KMS-11 (cell line): ENCODE measurements at regions not wholly inside any gene's neighbourhood (a gene's known extent, or its start where the extent isn't known, plus 50 kb on each side); places are given as distances from the start of the nearest gene placed in this dataset.

ENCODE experiments used
- H2AFZ ChIP-seq: fragments of 200-600 bp; sonication (generic); 2 replicates; pipeline ENCODE4 v1.6.1; 2016; ENCODE audit warnings: antibody characterized with exemption, mixed run types, low read depth
- H3K27ac ChIP-seq: fragments of 200-600 bp; sonication (generic); 2 replicates; pipeline ENCODE4 v1.6.1; 2016; ENCODE audit warnings: mild to moderate bottlenecking, mixed run types
- H3K27me3 ChIP-seq: fragments of 200-600 bp; sonication (generic); 2 replicates; pipeline ENCODE4 v1.6.1; 2017; ENCODE audit warnings: mild to moderate bottlenecking, low read depth, mixed run types, moderate library complexity; ENCODE audit not compliant: insufficient read depth
- H3K36me3 ChIP-seq: fragments of 200-600 bp; sonication (generic); 2 replicates; pipeline ENCODE4 v1.6.1; 2017; ENCODE audit warnings: mild to moderate bottlenecking, mixed run types; ENCODE audit not compliant: insufficient read depth
- H3K4me1 ChIP-seq: fragments of 200-600 bp; sonication (generic); 2 replicates; pipeline ENCODE4 v1.6.1; 2016; ENCODE audit warnings: mild to moderate bottlenecking, low read depth, mixed run types; ENCODE audit not compliant: poor library complexity, severe bottlenecking
- H3K4me2 ChIP-seq: fragments of 200-600 bp; sonication (generic); 2 replicates; pipeline ENCODE4 v1.7.0; 2016; ENCODE audit warnings: mild to moderate bottlenecking, mixed run types
- H3K4me3 ChIP-seq: fragments of 200-600 bp; sonication (generic); IDR thresholded peaks from 2 replicates; pipeline ENCODE4 v1.6.1; 2017; ENCODE audit warnings: low read depth, low read length, mixed read lengths; ENCODE audit not compliant: insufficient read depth
- H3K79me2 ChIP-seq: fragments of 200-600 bp; sonication (generic); 2 replicates; pipeline ENCODE4 v1.6.1; 2016; ENCODE audit warnings: low read depth, mixed run types; ENCODE audit not compliant: insufficient read depth
- H3K9ac ChIP-seq: fragments of 200-600 bp; sonication (generic); 2 replicates; pipeline ENCODE4 v1.6.1; 2016; ENCODE audit warnings: mild to moderate bottlenecking, mixed run types
- H4K20me1 ChIP-seq: fragments of 200-600 bp; sonication (generic); 2 replicates; pipeline ENCODE4 v1.6.1; 2016; ENCODE audit warnings: mild to moderate bottlenecking, mixed run types; ENCODE audit not compliant: insufficient read depth
- CTCF ChIP-seq: fragments of 200-600 bp; sonication (generic); conservative IDR thresholded peaks from 2 replicates; pipeline ENCODE4 v1.6.1; 2017; ENCODE audit warnings: low read depth, mild to moderate bottlenecking, antibody characterized with exemption, low read length, moderate library complexity, mixed read lengths

DNA sequence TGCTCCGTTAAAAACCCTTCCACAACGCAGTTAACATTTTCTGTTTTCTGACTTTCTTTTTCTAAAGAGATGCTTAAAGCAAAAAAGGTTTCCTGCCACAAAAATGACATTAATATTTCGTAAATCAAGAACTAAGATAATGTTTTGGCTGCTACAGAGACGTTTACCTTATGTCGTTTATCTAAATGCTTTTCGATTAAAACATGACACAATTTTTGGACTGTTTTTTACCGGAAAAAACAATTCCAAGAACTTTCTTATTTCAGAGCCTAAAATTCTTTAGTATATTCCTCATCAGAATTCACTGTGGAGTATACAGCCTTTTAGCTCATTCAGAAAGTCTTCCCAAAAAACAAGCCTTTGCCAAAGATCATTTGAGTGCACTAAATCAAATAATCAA is 278.0 kb upstream of the TCF4 start:
- no peaks in the 10 kb centered on the region for H3K27me3 ChIP-seq
- H3K79me2 ChIP-seq, result no peaks in the 10 kb centered on the region
- H3K36me3 ChIP-seq, result no peaks in the 10 kb centered on the region
- no peak overlapping the region for H3K9ac ChIP-seq
- no peak for TF ChIP-seq CTCF
- no peaks in the 10 kb centered on the region for H4K20me1 ChIP-seq
- no peak overlapping the region for H3K4me3 ChIP-seq
- H3K4me1 ChIP-seq, result no peaks in the 10 kb centered on the region
- H2AFZ ChIP-seq, result no peak overlapping the region
- H3K27ac ChIP-seq, result no peak overlapping the region
- H3K4me2 ChIP-seq, result no peak overlapping the region

- no peak overlapping the region for H2AFZ ChIP-seq
- H3K4me2 ChIP-seq, result no peak overlapping the region
- no peaks in the 10 kb centered on the region for H4K20me1 ChIP-seq
- no peaks in the 10 kb centered on the region for H3K27me3 ChIP-seq
- TF ChIP-seq CTCF, result no peak
- no peak overlapping the region for H3K4me3 ChIP-seq
- no peak overlapping the region for H3K27ac ChIP-seq
- H3K9ac ChIP-seq, result no peak overlapping the region
- H3K4me1 ChIP-seq, result no peaks in the 10 kb centered on the region
- H3K36me3 ChIP-seq, result no peaks in the 10 kb centered on the region
- no peaks in the 10 kb centered on the region for H3K79me2 ChIP-seq
Measured at GRCh38 chr18:55864281-55864680, 276.3 kb upstream of the TCF4 start.

DNA sequence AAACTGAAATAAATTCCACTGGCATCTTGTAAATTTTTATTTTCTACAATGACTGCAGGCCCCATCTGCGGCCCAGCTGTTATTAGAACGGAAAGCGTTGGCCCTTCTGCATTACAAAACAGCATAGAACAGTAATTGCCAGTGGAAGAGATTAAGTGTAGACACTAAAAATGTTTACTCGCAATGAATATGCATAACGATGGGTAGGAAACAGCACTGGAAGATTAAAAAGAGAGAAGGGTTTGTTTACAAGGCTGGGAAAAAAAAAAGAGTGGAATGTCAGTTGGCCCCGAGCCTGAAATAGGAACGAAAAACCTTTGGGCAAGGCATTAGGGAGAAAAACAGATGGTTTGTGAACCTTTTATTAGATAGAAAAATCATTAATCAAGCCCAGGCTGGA is 275.9 kb upstream of the TCF4 start:
- no peaks in the 10 kb centered on the region for H3K4me1 ChIP-seq
- H3K4me3 ChIP-seq, result no peak overlapping the region
- no peak overlapping the region for H3K4me2 ChIP-seq
- H4K20me1 ChIP-seq, result no peaks in the 10 kb centered on the region
- no peaks in the 10 kb centered on the region for H3K27me3 ChIP-seq
- no peak overlapping the region for H3K9ac ChIP-seq
- H3K27ac ChIP-seq, result no peak overlapping the region
- H2AFZ ChIP-seq, result no peak overlapping the region
- no peaks in the 10 kb centered on the region for H3K79me2 ChIP-seq
- H3K36me3 ChIP-seq, result no peaks in the 10 kb centered on the region
- TF ChIP-seq CTCF, result no peak

GRCh38 chr18:55863391-55863706 is 275.4 kb upstream of the TCF4 start:
- no peaks in the 10 kb centered on the region for H4K20me1 ChIP-seq
- no peak overlapping the region for H3K4me3 ChIP-seq
- H3K4me1 ChIP-seq, result no peaks in the 10 kb centered on the region
- H3K9ac ChIP-seq, result no peak overlapping the region
- no peaks in the 10 kb centered on the region for H3K79me2 ChIP-seq
- H3K27me3 ChIP-seq, result no peaks in the 10 kb centered on the region
- TF ChIP-seq CTCF, result no peak
- H3K27ac ChIP-seq, result no peak overlapping the region
- H3K36me3 ChIP-seq, result no peaks in the 10 kb centered on the region
- H3K4me2 ChIP-seq, result no peak overlapping the region
- H2AFZ ChIP-seq, result no peak overlapping the region
